ENCODE measurements at regions not wholly inside any gene's neighbourhood (a gene's known extent, or its start where the extent isn't known, plus 50 kb on each side); places are given as distances from the start of the nearest gene placed in this dataset.

GRCh38 chr7:52777051-52777822, 258.2 kb upstream of the POM121L12 start:
- no peak for TF ChIP-seq TAF1 (IDR thresholded peaks at IDR 0.05; ENCODE audit: low read depth, low read length)
- no peak for TF ChIP-seq USF2 (IDR thresholded peaks at IDR 0.05; ENCODE audit: low read length)
- TF ChIP-seq POLR2A (IDR thresholded peaks at IDR 0.05; ENCODE audit: control extremely low read depth in 1 of 2, low read depth in 2 of 2, low read length in 2 of 2) = no peak
- TF ChIP-seq POLR2AphosphoS5 (IDR thresholded peaks at IDR 0.05; ENCODE audit: low read depth, low read length) = no peak
- TF ChIP-seq EGR1 (IDR thresholded peaks at IDR 0.05; ENCODE audit: borderline replicate concordance, low read depth, low read length) = no peak
- TF ChIP-seq RFX5 (IDR thresholded peaks at IDR 0.05; ENCODE audit: borderline replicate concordance, low read depth, low read length) = no peak
- TF ChIP-seq YY1 (IDR thresholded peaks at IDR 0.05; ENCODE audit: low read depth, low read length) = no peak
- no peak for TF ChIP-seq CTCF (IDR thresholded peaks at IDR 0.05; ENCODE audit: control extremely low read depth in 1 of 3, insufficient read depth in 1 of 3, low read depth in 1 of 3, low read length in 3 of 3)

Measured in H1 (cell line).